Myocyte (in vitro differentiated cells): ENCODE measurements at regions not wholly inside any gene's neighbourhood (a gene's known extent, or its start where the extent isn't known, plus 50 kb on each side); places are given as distances from the start of the nearest gene placed in this dataset.
"Not testable (repeated sequence)": the region's sequence is repeated elsewhere in the genome, so short reads cannot be mapped to it uniquely, and the experiment has no call there.

Experiments used
- DNase-seq: peaks from one replicate; pipeline ENCODE4 v3.0.0-alpha.2; 2012; ENCODE audit warnings: low read depth

DNA sequence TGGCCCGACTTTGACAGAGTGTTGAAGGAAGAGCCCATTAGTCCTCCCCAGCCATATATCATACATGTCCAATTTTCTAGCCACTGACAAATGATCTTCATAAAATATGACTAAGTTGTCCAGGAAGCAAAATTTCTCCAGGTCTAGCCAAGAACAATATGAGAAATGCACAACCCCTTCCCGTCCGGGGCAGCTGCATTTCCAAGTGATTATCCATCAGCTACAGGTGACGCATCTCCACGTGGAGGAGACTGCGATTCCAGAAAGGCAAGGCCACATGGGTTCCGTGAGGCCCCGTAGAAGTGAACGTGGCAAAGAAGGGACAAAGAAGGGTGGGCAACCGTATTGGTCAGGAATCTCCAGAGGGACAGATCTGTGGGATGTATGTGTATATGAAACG, 118.6 kb downstream of the ATP6V0E2 start:
- DNase-seq, result not testable (repeated sequence)

GRCh38 chr7:149995369-149996026, 121.7 kb downstream of the ATP6V0E2 start:
- DNase-seq, result not testable (repeated sequence)

- DNase-seq, result not testable (repeated sequence)
Observed at GRCh38 chr7:150000780-150001599, 127.2 kb downstream of the ATP6V0E2 start.

GRCh38 chr7:150003304-150003810, 129.6 kb downstream of the ATP6V0E2 start:
- no peak for DNase-seq

GRCh38 chr7:150003973-150004372, 130.2 kb downstream of the ATP6V0E2 start:
- DNase-seq, result not testable (repeated sequence)

DNA sequence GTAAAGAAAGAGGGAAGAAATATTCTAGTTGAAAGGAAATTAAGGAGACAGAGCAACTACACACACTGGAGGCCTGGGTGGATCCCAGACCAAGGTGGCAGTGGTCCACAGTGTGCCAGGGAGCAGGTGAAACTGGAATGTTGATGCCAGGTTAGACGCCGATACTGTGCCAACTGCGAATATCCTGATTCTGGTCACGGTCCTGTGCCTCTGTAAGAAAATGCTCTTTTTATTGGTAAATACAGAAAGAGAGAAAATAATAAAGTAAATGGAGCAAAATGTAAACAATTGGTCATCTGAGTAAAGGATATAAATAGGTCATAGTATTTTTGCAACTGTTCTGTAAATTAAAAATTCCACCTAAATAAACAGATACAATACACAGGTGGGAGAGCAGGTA, 131.1 kb downstream of the ATP6V0E2 start:
- not testable (repeated sequence) for DNase-seq

- DNase-seq, result peak; percentile 23
Observed at GRCh38 chr7:150009620-150010303, 136.0 kb downstream of the ATP6V0E2 start.

- not testable (repeated sequence) for DNase-seq
Observed at GRCh38 chr7:150016651-150017189, 143.0 kb downstream of the ATP6V0E2 start.

DNA sequence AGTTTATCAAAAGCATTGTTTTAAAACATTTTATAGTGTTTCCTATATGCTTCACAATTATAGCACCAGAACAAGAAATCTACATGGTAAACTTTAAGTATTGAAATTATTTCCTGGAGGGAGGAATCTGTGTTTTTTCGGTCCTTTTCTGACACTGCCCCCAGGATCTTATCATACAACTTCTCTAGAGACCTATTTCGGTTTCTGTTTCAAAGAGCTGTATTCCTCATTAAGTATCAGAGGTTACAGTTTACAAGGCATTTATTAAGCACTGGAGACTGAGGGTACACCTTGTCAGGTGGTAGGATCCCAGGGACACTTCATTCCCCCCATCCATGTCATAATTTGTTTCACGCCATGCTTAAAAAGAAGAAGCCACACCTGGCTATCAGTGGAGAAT, 146.4 kb downstream of the ATP6V0E2 start:
- not testable (repeated sequence) for DNase-seq

- DNase-seq, result not testable (repeated sequence)
Observed at GRCh38 chr7:150024550-150025490, 151.1 kb downstream of the ATP6V0E2 start.

GRCh38 chr7:150025802-150026201, 152.0 kb downstream of the ATP6V0E2 start:
- DNase-seq, result not testable (repeated sequence)

DNA sequence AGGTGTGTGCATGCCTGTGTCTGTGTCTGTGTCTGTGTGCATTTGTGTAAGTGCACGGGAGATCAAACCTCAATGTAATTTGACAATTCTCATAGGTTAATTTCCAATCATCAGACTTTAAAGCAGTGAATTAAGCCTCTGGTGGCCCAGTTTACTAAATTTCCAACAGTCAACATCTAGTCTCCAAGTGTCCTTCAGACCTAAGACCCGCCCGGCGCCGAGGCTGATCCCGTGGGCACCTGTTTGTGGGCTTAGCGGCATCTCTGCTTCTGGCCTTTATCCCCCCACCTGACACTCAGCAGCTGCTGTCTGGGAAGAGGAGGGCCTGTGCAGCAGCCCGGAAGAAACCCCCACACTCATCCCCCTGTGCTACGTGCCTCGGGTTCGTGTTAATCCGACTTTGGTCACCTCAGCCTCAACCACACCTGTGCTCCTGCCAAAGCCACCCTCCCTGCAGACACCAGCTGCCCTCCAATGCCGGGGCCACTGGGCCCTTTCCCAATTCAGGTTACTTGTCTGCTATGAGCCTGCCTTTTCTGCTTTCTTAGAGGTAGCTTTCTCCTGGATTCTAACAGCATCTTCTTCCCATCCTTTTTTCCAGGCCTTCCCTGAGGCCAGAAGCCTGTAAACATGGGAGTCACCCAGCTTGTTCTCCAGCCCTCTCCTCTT, 154.7 kb downstream of the ATP6V0E2 start:
- peak; percentile 73 for DNase-seq

- DNase-seq, result peak; percentile 65
Observed at GRCh38 chr7:150029013-150029389, 155.2 kb downstream of the ATP6V0E2 start.

DNA sequence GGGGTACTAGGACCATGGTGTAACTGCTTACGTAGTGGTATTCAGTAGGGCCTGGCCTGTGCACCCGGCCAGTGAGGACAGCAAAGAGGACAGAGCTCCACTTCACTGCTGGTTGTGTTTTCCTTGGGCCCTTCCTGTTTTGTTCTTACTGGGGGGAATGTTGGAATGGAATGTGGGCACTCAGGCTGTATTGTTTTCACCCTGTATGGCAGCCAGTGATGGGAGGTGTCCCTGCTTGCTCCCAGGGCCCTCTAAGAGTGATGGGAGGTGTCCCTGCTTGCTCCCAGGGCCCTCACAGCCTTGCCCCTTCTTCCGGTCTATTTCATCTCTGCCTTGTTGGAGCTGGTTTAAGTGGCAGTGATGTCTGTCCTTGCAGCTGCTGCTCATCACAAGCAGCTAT, 158.0 kb downstream of the ATP6V0E2 start:
- not testable (repeated sequence) for DNase-seq

DNA sequence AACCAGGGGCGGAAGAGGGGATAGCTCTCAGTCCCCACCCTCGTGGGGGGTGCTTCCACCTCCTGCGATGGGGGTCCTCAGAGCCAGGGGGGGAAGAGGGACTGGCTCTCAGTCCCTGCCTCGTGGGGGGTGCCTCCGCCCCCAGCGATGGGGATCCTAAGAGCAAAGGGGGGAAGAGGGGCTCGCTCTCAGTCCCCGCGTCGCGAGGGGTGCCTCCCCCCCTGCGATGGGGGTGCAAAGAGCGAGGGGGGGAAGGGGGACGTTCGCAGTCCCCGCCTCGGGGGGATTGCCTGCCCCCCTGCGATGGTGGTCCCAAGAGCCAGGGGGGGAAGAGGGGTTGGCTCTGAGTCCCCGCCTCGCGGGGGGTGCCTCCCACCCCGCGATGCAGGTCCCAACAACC, 159.9 kb downstream of the ATP6V0E2 start:
- DNase-seq, result not testable (repeated sequence)

GRCh38 chr7:150035769-150036168, 162.0 kb downstream of the ATP6V0E2 start:
- DNase-seq, result not testable (repeated sequence)

DNA sequence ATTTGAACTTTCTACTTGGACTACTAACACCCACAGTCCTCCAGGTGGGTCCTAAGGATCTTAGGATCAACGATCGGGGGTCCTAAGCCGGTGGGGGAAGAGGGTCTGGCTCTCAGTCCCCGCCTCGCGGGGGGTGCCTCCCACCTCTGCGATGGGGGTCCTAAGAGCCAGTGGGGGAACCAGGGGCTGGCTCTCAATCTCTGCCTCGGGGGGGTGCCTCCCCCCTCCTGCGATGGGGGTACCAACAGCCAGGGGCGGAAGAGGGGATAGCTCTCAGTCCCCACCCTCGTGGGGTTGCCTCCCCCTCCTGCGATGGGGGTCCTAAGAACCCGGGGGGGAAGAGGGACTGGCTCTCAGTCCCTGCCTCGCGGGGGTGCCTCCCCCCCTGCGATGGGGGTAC, 165.3 kb downstream of the ATP6V0E2 start:
- not testable (repeated sequence) for DNase-seq

DNA sequence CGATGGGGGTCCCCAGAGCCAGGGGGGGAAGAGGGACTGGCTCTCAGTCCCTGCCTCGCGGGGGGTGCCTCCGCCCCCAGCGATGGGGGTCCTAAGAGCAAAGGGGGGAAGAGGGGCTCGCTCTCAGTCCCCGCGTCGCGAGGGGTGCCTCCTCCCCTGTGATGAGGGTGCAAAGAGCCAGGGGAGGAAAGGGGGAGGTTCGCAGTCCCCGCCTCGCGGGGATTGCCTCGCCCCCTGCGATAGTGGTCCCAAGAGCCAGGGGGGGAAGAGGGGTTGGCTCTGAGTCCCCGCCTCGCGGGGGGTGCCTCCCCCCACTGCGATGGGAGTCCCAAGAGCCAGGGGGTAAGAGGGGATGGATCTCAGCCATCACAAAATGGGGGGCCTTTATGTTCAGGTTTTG, 168.5 kb downstream of the ATP6V0E2 start:
- DNase-seq, result not testable (repeated sequence)

- peak; percentile 64 for DNase-seq
Observed at GRCh38 chr7:150044771-150045170, 171.0 kb downstream of the ATP6V0E2 start.

DNA sequence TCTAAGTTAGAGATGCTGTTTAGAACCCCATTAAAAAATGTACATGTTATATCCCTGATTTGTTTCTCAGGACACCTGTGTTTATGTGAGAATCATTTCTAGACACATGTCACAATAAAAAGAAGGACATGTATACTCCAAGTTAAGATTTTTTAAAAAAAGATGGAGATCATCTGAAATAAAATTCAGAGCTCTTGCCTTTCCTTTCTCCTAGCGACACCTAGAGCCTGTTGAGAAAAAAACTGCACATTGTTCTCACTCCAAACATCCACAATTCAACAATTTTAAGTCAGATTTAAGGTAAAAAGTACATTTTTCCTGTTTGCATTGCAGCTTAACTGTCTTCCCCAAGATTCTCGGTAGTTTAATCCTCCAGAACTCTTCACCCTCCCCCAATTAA, 171.8 kb downstream of the ATP6V0E2 start:
- not testable (repeated sequence) for DNase-seq
